ENCODE measurements at regions not wholly inside any gene's neighbourhood (a gene's known extent, or its start where the extent isn't known, plus 50 kb on each side); places are given as distances from the start of the nearest gene placed in this dataset.

GRCh38 chr5:89524785-89525184 lies 641.8 kb upstream of the MEF2C start:
- TF ChIP-seq POLR2A (IDR thresholded peaks at IDR 0.05) (no peak), CTCF (IDR thresholded peaks at IDR 0.05) (no peak)

Data from stomach (tissue), 4 donors.